Esophagus muscularis mucosa (tissue), 4 donors: ENCODE measurements at regions not wholly inside any gene's neighbourhood (a gene's known extent, or its start where the extent isn't known, plus 50 kb on each side); places are given as distances from the start of the nearest gene placed in this dataset.

Experiments used
- DNase-seq: peaks from one replicate; pipeline ENCODE4 v3.0.0-alpha.2; 2017; ENCODE audit errors: extremely low spot score
- H3K27ac ChIP-seq, 4 donors: fragments of 200-600 bp; sonication (generic); replicated peaks in 1 of 4; 1 replicate in 3 of 4; 2 replicates in 1 of 4; pipeline ENCODE4 v1.5.1; 2016 to 2019; ENCODE audit warnings: mild to moderate bottlenecking in 1 of 4
- H3K27me3 ChIP-seq, 4 donors: fragments of 200-600 bp; sonication (generic); one replicate each; pipeline versions ENCODE4 v1.5.1 to v1.6.0; 2016 to 2019
- H3K36me3 ChIP-seq, 4 donors: fragments of 200-600 bp; sonication (generic); one replicate each; pipeline ENCODE4 v1.5.1; 2016 to 2019
- H3K4me1 ChIP-seq, 4 donors: fragments of 200-600 bp; sonication (generic); one replicate each; pipeline ENCODE4 v1.5.1; 2016 to 2019
- H3K4me3 ChIP-seq, 4 donors: fragments of 200-600 bp; sonication (generic); 1 replicate in 2 of 4; 2 replicates in 2 of 4; pipeline ENCODE4 v1.5.1; 2016 to 2019; ENCODE audit warnings: mild to moderate bottlenecking in 4 of 4, moderate library complexity in 1 of 4
- H3K9me3 ChIP-seq, 4 donors: fragments of 200-600 bp; sonication (generic); 1 replicate in 3 of 4; 2 replicates in 1 of 4; pipeline ENCODE4 v1.5.1; 2016 to 2019
- CTCF ChIP-seq, 3 experiments: fragments of 200-600 bp in 2 of 3; fragments of 450-650 bp in 1 of 3; sonication (generic) in 2 of 3; IDR thresholded peaks; one replicate each; pipeline ENCODE4 v1.5.1; 2017 to 2019; ENCODE audit warnings: antibody characterized with exemption in 3 of 3, mild to moderate bottlenecking in 2 of 3, moderate library complexity in 1 of 3
- EP300 ChIP-seq: sonication (generic); formaldehyde crosslinking; IDR thresholded peaks from one replicate; pipeline ENCODE4 v1.6.1; 2017; ENCODE audit warnings: antibody characterized with exemption
- POLR2A ChIP-seq: fragments of 450-650 bp; IDR thresholded peaks from one replicate; pipeline ENCODE4 v1.6.1; 2017; ENCODE audit warnings: antibody characterized with exemption, moderate library complexity, mild to moderate bottlenecking, low read depth
- POLR2AphosphoS5 ChIP-seq, 2 donors: sonication (generic); formaldehyde crosslinking; IDR thresholded peaks; one replicate each; pipeline ENCODE4 v1.6.1; 2017; ENCODE audit warnings: antibody characterized with exemption in 2 of 2
- WGBS: methylation state at CpG from one replicate; pipeline ENCODE4 v1.1.5; 2018; 5-methylcytosine and 5-hydroxymethylcytosine counted together
- intact Hi-C: fragments of 100-400 bp; cut with DNase I; formaldehyde crosslinking; loops from one replicate; pipeline ENCODE4 v1.15.1; 2023

GRCh38 chr20:19850198-19850533 lies 92.1 kb downstream of the RIN2 start:
- DNase-seq, result no peak
- Histone ChIP-seq H3K9me3 (no peaks in the 10 kb centered on the region), H3K4me1 (peaks cover 20 to 25% (median 22%) of the 10 kb centered on the region in 4 donors), H3K27ac (peak overlapping the region; percentile 73 to 84 (median 76)), H3K36me3 (no peaks in the 10 kb centered on the region), H3K27me3 (no peaks in the 10 kb centered on the region), H3K4me3 (no peak overlapping the region)
- WGBS, result 40% methylated on average over 2 of the region's 4 CpGs
- TF ChIP-seq POLR2A (no peak), POLR2AphosphoS5 (IDR thresholded peaks at IDR 0.05) (peak in 1 of 2 donors; percentile 26)
- intact Hi-C loops, result no loop called here

GRCh38 chr20:19851861-19852260 lies 93.8 kb downstream of the RIN2 start:
- no peaks in the 10 kb centered on the region for H3K9me3 ChIP-seq
- 64% methylated on average over 5 of the region's 7 CpGs for WGBS
- H3K27me3 ChIP-seq, result no peaks in the 10 kb centered on the region
- no peaks in the 10 kb centered on the region for H3K36me3 ChIP-seq
- no peak for DNase-seq
- H3K4me3 ChIP-seq, result no peak overlapping the region
- intact Hi-C loops, result no loop called here
- no peak overlapping the region for H3K27ac ChIP-seq
- H3K4me1 ChIP-seq, result peaks cover 20 to 25% (median 22%) of the 10 kb centered on the region in 4 donors
- TF ChIP-seq EP300 (no peak), CTCF (IDR thresholded peaks at IDR 0.05) (no peak), POLR2AphosphoS5 (IDR thresholded peaks at IDR 0.05) (no peak), POLR2A (no peak)

- no peak overlapping the region for H3K27ac ChIP-seq
- no peak for TF ChIP-seq POLR2A
- no peak for TF ChIP-seq POLR2AphosphoS5 (IDR thresholded peaks at IDR 0.05)
- TF ChIP-seq EP300, result no peak
- TF ChIP-seq CTCF (IDR thresholded peaks at IDR 0.05), result no peak
- no peaks in the 10 kb centered on the region for H3K36me3 ChIP-seq
- no peak for DNase-seq
- 96% methylated on average over 3 of the region's 3 CpGs for WGBS
- no peaks in the 10 kb centered on the region for H3K27me3 ChIP-seq
- no peak overlapping the region for H3K4me3 ChIP-seq
- no peaks in the 10 kb centered on the region for H3K9me3 ChIP-seq
- peaks cover 1 to 13% (median 8%) of the 10 kb centered on the region in 4 donors for H3K4me1 ChIP-seq
- intact Hi-C loops, result no loop called here
These were observed 97.4 kb downstream of the RIN2 start for GRCh38 chr20:19855416-19855815.

GRCh38 chr20:19858466-19859371 lies 100.7 kb downstream of the RIN2 start:
- intact Hi-C loops, result no loop called here
- DNase-seq, result no peak
- no peak overlapping the region for H3K27ac ChIP-seq

More at GRCh38 chr20:19858466-19859371, 100.7 kb downstream of the RIN2 start:
- TF ChIP-seq POLR2AphosphoS5 (IDR thresholded peaks at IDR 0.05) (no peak), CTCF (IDR thresholded peaks at IDR 0.05) (no peak), EP300 (no peak), POLR2A (no peak)
- no peak overlapping the region for H3K4me3 ChIP-seq
- H3K4me1 ChIP-seq, result peaks cover 0 to 10% (median 4%) of the 10 kb centered on the region in 4 donors
- no peaks in the 10 kb centered on the region for H3K27me3 ChIP-seq
- no peaks in the 10 kb centered on the region for H3K36me3 ChIP-seq
- 85% methylated on average over 9 of the region's 9 CpGs for WGBS
- H3K9me3 ChIP-seq, result no peaks in the 10 kb centered on the region
